IMR-90 (cell line): ENCODE measurements at regions not wholly inside any gene's neighbourhood (a gene's known extent, or its start where the extent isn't known, plus 50 kb on each side); places are given as distances from the start of the nearest gene placed in this dataset.

ENCODE experiments used
- ATAC-seq: fragments of 200-7000 bp; cut with Tn5 transposase; 2 replicates; pipeline ENCODE4 v1.9.1; 2020; ENCODE audit warnings: low read depth, mild to moderate bottlenecking, moderate library complexity
- BruUV-seq: library from RNA; stranded (reverse); fragments of 400-500 nt; replicated peaks from 2 replicates; lab custom pipeline; 2021; lab: Mats Ljungman, UMichigan
- CTCF ChIA-PET: fragments of 300-600 bp; formaldehyde crosslinking; extraction: SDS; loops from one replicate; lab custom pipeline; 2021; ENCODE audit warnings: antibody characterized with exemption; lab: Yijun Ruan, JAX
- POLR2A ChIA-PET: fragments of 300-600 bp; sonication (Branson Sonifier 250); formaldehyde crosslinking; loops from one replicate; lab custom pipeline; 2022; ENCODE audit warnings: antibody characterized with exemption; ENCODE audit not compliant: unreplicated experiment; lab: Charles Lee
- DNase-seq: peaks from one replicate; pipeline ENCODE4 v3.0.0; 2013
- H2AFZ ChIP-seq: replicated peaks from 2 replicates; pipeline ENCODE3; 2013; ENCODE audit warnings: low read length, mild to moderate bottlenecking; ENCODE audit not compliant: poor library complexity
- H2AK5ac ChIP-seq: 2 replicates; pipeline ENCODE4 v1.6.1; 2013; ENCODE audit warnings: low read depth, low read length, inconsistent platforms
- H2AK9ac ChIP-seq: replicated peaks from 2 replicates; pipeline ENCODE3; 2013; ENCODE audit warnings: mild to moderate bottlenecking, low read depth, low read length, moderate library complexity; ENCODE audit not compliant: poor library complexity
- H2BK120ac ChIP-seq: 2 replicates; pipeline ENCODE4 v1.6.1; 2013; ENCODE audit warnings: low read depth, low read length, inconsistent platforms
- H2BK15ac ChIP-seq: 3 replicates; pipeline ENCODE4 v1.6.1; 2013; ENCODE audit warnings: low read depth, low read length, inconsistent platforms
- H2BK20ac ChIP-seq: 2 replicates; pipeline ENCODE4 v1.6.1; 2013; ENCODE audit warnings: low read depth, mild to moderate bottlenecking, inconsistent platforms, low read length, moderate library complexity
- H2BK5ac ChIP-seq: 2 replicates; pipeline ENCODE4 v1.6.1; 2013; ENCODE audit warnings: mild to moderate bottlenecking, low read depth, low read length, inconsistent platforms; ENCODE audit not compliant: poor library complexity, severe bottlenecking
- H3K14ac ChIP-seq: replicated peaks from 2 replicates; pipeline ENCODE4 v1.6.1; 2013; ENCODE audit warnings: low read depth, low read length, inconsistent platforms
- H3K18ac ChIP-seq: 2 replicates; pipeline ENCODE4 v1.6.1; 2013; ENCODE audit warnings: low read depth, low read length, control low read depth
- H3K23ac ChIP-seq: 2 replicates; pipeline ENCODE4 v1.6.1; 2013; ENCODE audit warnings: low read depth, low read length, inconsistent platforms
- H3K27ac ChIP-seq: 2 replicates; pipeline ENCODE4 v1.5.1; 2013; ENCODE audit warnings: mild to moderate bottlenecking, control low read depth, low read length; ENCODE audit not compliant: insufficient read depth
- H3K27me3 ChIP-seq: 2 replicates; pipeline ENCODE4 v1.6.1; 2013; ENCODE audit warnings: low read length; ENCODE audit not compliant: control insufficient read depth, insufficient read depth
- H3K36me3 ChIP-seq: 2 replicates; pipeline ENCODE4 v1.6.1; 2013; ENCODE audit warnings: low read length, mixed read lengths; ENCODE audit not compliant: control insufficient read depth, insufficient read depth
- H3K4ac ChIP-seq: 2 replicates; pipeline ENCODE4 v1.6.1; 2013; ENCODE audit warnings: low read depth, low read length, inconsistent platforms
- H3K4me1 ChIP-seq: 2 replicates; pipeline ENCODE4 v1.6.1; 2013; ENCODE audit warnings: low read length, mixed read lengths; ENCODE audit not compliant: control insufficient read depth, insufficient read depth
- H3K4me2 ChIP-seq: 2 replicates; pipeline ENCODE4 v1.6.1; 2013; ENCODE audit warnings: low read depth, mild to moderate bottlenecking, control low read depth, low read length, moderate library complexity
- H3K4me3 ChIP-seq: 2 replicates; pipeline ENCODE4 v1.5.1; 2013; ENCODE audit warnings: low read depth, mild to moderate bottlenecking, control low read depth, low read length, moderate library complexity; ENCODE audit not compliant: insufficient read depth
- H3K56ac ChIP-seq: 2 replicates; pipeline ENCODE4 v1.6.1; 2013; ENCODE audit warnings: low read length, inconsistent platforms; ENCODE audit not compliant: insufficient read depth; ENCODE audit errors: extremely low read depth
- H3K79me1 ChIP-seq, 2 experiments: 2 replicates each; pipeline ENCODE4 v1.6.1; 2013; ENCODE audit warnings: low read length in 2 of 2, inconsistent platforms in 1 of 2, low read depth in 1 of 2
- H3K9ac ChIP-seq: 2 replicates; pipeline ENCODE4 v1.6.1; 2013; ENCODE audit warnings: low read depth, low read length, control low read depth
- H3K9me1 ChIP-seq: 2 replicates; pipeline ENCODE4 v1.6.1; 2013; ENCODE audit warnings: low read length, inconsistent platforms; ENCODE audit not compliant: insufficient read depth
- H3K9me3 ChIP-seq: 2 replicates; pipeline ENCODE4 v1.6.1; 2013; ENCODE audit warnings: low read length; ENCODE audit not compliant: control insufficient read depth, insufficient read depth
- H4K20me1 ChIP-seq: 2 replicates; pipeline ENCODE4 v1.6.1; 2013; ENCODE audit warnings: low read length, inconsistent platforms; ENCODE audit not compliant: insufficient read depth
- H4K5ac ChIP-seq: 2 replicates; pipeline ENCODE4 v1.6.1; 2013; ENCODE audit warnings: mild to moderate bottlenecking, low read depth, low read length, control low read depth
- H4K8ac ChIP-seq, 2 experiments: 2 replicates each; pipeline ENCODE4 v1.6.1; 2013; ENCODE audit warnings: low read depth in 2 of 2, low read length in 2 of 2, control low read depth in 1 of 2, inconsistent platforms in 1 of 2
- H4K91ac ChIP-seq: 2 replicates; pipeline ENCODE4 v1.6.1; 2013; ENCODE audit warnings: low read depth, low read length, inconsistent platforms; ENCODE audit not compliant: insufficient read depth
- BHLHE40 ChIP-seq: fragments of 150-350 bp; IDR thresholded peaks from 2 replicates; pipeline ENCODE4 v1.6.1; 2016; ENCODE audit warnings: mild to moderate bottlenecking, low read depth, low read length
- CEBPB ChIP-seq: IDR thresholded peaks from 2 replicates; pipeline ENCODE4 v1.6.1; 2012; ENCODE audit warnings: low read depth, low read length, improper control_type of control experiment
- CHD1 ChIP-seq: IDR thresholded peaks from 2 replicates; pipeline ENCODE4 v1.6.1; 2012; ENCODE audit warnings: low read depth, low read length, improper control_type of control experiment
- ELK1 ChIP-seq: fragments of 150-350 bp; IDR thresholded peaks from 2 replicates; pipeline ENCODE4 v1.6.1; 2016; ENCODE audit warnings: low read depth, mild to moderate bottlenecking, low read length, moderate library complexity, borderline replicate concordance
- POLR2A ChIP-seq: IDR thresholded peaks from 2 replicates; pipeline ENCODE4 v1.6.1; 2012; ENCODE audit warnings: mild to moderate bottlenecking, low read depth, low read length
- RAD21 ChIP-seq: IDR thresholded peaks from 2 replicates; pipeline ENCODE4 v1.6.1; 2012; ENCODE audit warnings: low read length, improper control_type of control experiment
- RCOR1 ChIP-seq: IDR thresholded peaks from 2 replicates; pipeline ENCODE4 v1.6.1; 2012; ENCODE audit warnings: mild to moderate bottlenecking, low read length, improper control_type of control experiment; ENCODE audit not compliant: insufficient replicate concordance
- dilution Hi-C: fragments of 300-500 bp; cut with HindIII; formaldehyde crosslinking; loops from one replicate; pipeline ENCODE4 v1.14.3; 2018; ENCODE audit warnings: low sequenced_read_pairs; ENCODE audit not compliant: unreplicated experiment
- in situ Hi-C: fragments of 300-500 bp; cut with MboI; formaldehyde crosslinking; loops from 3 replicates; pipeline ENCODE4 v1.14.3; 2019; ENCODE audit warnings: low sequenced_read_pairs, inconsistent platforms, mixed read lengths
- intact Hi-C: fragments of 100-400 bp; cut with micrococcal nuclease; formaldehyde crosslinking; loops from 2 replicates; pipeline ENCODE4 v1.10.0; 2022

GRCh38 chr4:29558789-29559188, 1161.4 kb upstream of the PCDH7 start:
- dilution Hi-C loops = no loop called here
- POLR2A ChIA-PET = no interaction called here
- DNase-seq = no peak

More at GRCh38 chr4:29558789-29559188, 1161.4 kb upstream of the PCDH7 start:
- Histone ChIP-seq H3K9me1 (no peaks in the 10 kb centered on the region), H3K36me3 (no peaks in the 10 kb centered on the region), H3K27me3 (no peaks in the 10 kb centered on the region), H2BK120ac (no peak overlapping the region), H3K79me1 (no peaks in the 10 kb centered on the region), H4K8ac (no peak overlapping the region), H2AFZ (no peak overlapping the region), H3K27ac (no peak overlapping the region), H3K56ac (no peak overlapping the region), H2BK20ac (no peak overlapping the region), H4K5ac (no peak overlapping the region), H3K23ac (no peak overlapping the region), H3K4me1 (no peaks in the 10 kb centered on the region), H3K4me2 (no peak overlapping the region), H2BK5ac (no peak overlapping the region), H3K4me3 (no peak overlapping the region), H4K91ac (no peak overlapping the region), H3K9me3 (no peaks in the 10 kb centered on the region), H4K20me1 (no peaks in the 10 kb centered on the region), H2AK9ac (no peak overlapping the region), H3K14ac (no peak overlapping the region), H2AK5ac (no peak overlapping the region), H2BK15ac (no peak overlapping the region), H3K4ac (no peak overlapping the region), H3K18ac (no peak overlapping the region), H3K9ac (no peak overlapping the region)
- TF ChIP-seq RAD21 = no peak
- TF ChIP-seq BHLHE40 = no peak
- no peak for TF ChIP-seq CEBPB
- TF ChIP-seq POLR2A = no peak
- no peak for TF ChIP-seq CHD1
- no peak for TF ChIP-seq ELK1
- no peak for TF ChIP-seq RCOR1
- ATAC-seq = no peak; the same call in 1 of the 2 replicates
- in situ Hi-C loops (no loop called here), intact Hi-C loops (no loop called here)
- CTCF ChIA-PET = no interaction called here
- BruUV-seq = no TSS peak
